CD4-positive, alpha-beta T cell (primary cell): ENCODE measurements at regions not wholly inside any gene's neighbourhood (a gene's known extent, or its start where the extent isn't known, plus 50 kb on each side); places are given as distances from the start of the nearest gene placed in this dataset.

Source experiments
- ATAC-seq: fragments of 200-7000 bp; cut with Tn5 transposase; one replicate; pipeline ENCODE4 v1.10.0; 2022; ENCODE audit warnings: mild to moderate bottlenecking; ENCODE audit not compliant: poor library complexity
- CTCF ChIA-PET: fragments of 350-600 bp; sonication (Branson Sonifier 250); formaldehyde crosslinking; loops from one replicate; lab custom pipeline; 2021; ENCODE audit warnings: antibody characterized with exemption, inconsistent platforms; lab: Charles Lee
- POLR2A ChIA-PET: fragments of 350-600 bp; sonication (Branson Sonifier 250); formaldehyde crosslinking; loops from one replicate; lab custom pipeline; 2021; ENCODE audit warnings: antibody characterized with exemption, inconsistent platforms; lab: Charles Lee
- DNase-seq, 14 experiments: peaks; one replicate each; pipeline ENCODE4 v3.0.0-alpha.2; 2013 to 2020; ENCODE audit warnings: mixed read lengths in 2 of 14
- H3K27ac ChIP-seq, 2 donors: one replicate each; pipeline versions ENCODE4 v1.5.1 to v1.7.0; 2013; ENCODE audit warnings: low read length in 2 of 2, low read depth in 1 of 2, mild to moderate bottlenecking in 1 of 2
- H3K27me3 ChIP-seq, 2 experiments: 1 replicate in 1 of 2; 2 replicates in 1 of 2; pipeline versions ENCODE4 v1.6.1 to v1.7.0; 2013; ENCODE audit warnings: low read length in 2 of 2, control low read depth in 1 of 2, mild to moderate bottlenecking in 1 of 2, moderate library complexity in 1 of 2; ENCODE audit not compliant: insufficient read depth in 2 of 2, control insufficient read depth in 1 of 2
- H3K36me3 ChIP-seq: one replicate; pipeline ENCODE4 v1.6.1; 2013; ENCODE audit warnings: low read length, control low read depth; ENCODE audit not compliant: insufficient read depth
- H3K4me1 ChIP-seq: one replicate; pipeline ENCODE4 v1.6.1; 2013; ENCODE audit warnings: low read length, control low read depth; ENCODE audit not compliant: insufficient read depth
- H3K4me3 ChIP-seq: one replicate; pipeline ENCODE4 v1.5.1; 2013; ENCODE audit warnings: mild to moderate bottlenecking, low read length, moderate library complexity
- H3K9me3 ChIP-seq, 2 experiments: 1 replicate in 1 of 2; 2 replicates in 1 of 2; pipeline versions ENCODE4 v1.6.1 to v1.7.0; 2013; ENCODE audit warnings: low read length in 2 of 2, mild to moderate bottlenecking in 2 of 2, control low read depth in 1 of 2, moderate library complexity in 1 of 2; ENCODE audit not compliant: control insufficient read depth in 1 of 2, insufficient read depth in 1 of 2
- H3K27ac Mint-ChIP-seq: one replicate; pipeline ENCODE4 v1.8.0; 2020; ENCODE audit warnings: mixed read lengths
- H3K27me3 Mint-ChIP-seq: one replicate; pipeline ENCODE4 v1.8.0; 2021; ENCODE audit warnings: mixed read lengths
- H3K36me3 Mint-ChIP-seq: one replicate; pipeline ENCODE4 v1.8.0; 2021; ENCODE audit warnings: low read depth, mixed read lengths
- H3K4me1 Mint-ChIP-seq: one replicate; pipeline ENCODE4 v1.8.0; 2021; ENCODE audit warnings: low read depth, mixed read lengths
- H3K4me3 Mint-ChIP-seq: one replicate; pipeline ENCODE4 v1.8.0; 2020; ENCODE audit warnings: mild to moderate bottlenecking, mixed read lengths
- H3K9me3 Mint-ChIP-seq: one replicate; pipeline ENCODE4 v1.8.0; 2020; ENCODE audit warnings: mixed read lengths
- intact Hi-C, 2 experiments: fragments of 100-400 bp; cut with DNase I in 1 of 2; cut with micrococcal nuclease in 1 of 2; formaldehyde crosslinking; loops; one replicate each; pipeline versions ENCODE4 v1.15.1 to v1.9.0; 2023 to 2025; cut with DNase I, micrococcal nuclease
- TF ChIP-seq, protein P1 (sequence below): fragments of 200-600 bp; IDR thresholded peaks from one replicate; pipeline ENCODE4 v1.8.0; 2022; ENCODE audit warnings: antibody characterized with exemption, mild to moderate bottlenecking

DNA sequence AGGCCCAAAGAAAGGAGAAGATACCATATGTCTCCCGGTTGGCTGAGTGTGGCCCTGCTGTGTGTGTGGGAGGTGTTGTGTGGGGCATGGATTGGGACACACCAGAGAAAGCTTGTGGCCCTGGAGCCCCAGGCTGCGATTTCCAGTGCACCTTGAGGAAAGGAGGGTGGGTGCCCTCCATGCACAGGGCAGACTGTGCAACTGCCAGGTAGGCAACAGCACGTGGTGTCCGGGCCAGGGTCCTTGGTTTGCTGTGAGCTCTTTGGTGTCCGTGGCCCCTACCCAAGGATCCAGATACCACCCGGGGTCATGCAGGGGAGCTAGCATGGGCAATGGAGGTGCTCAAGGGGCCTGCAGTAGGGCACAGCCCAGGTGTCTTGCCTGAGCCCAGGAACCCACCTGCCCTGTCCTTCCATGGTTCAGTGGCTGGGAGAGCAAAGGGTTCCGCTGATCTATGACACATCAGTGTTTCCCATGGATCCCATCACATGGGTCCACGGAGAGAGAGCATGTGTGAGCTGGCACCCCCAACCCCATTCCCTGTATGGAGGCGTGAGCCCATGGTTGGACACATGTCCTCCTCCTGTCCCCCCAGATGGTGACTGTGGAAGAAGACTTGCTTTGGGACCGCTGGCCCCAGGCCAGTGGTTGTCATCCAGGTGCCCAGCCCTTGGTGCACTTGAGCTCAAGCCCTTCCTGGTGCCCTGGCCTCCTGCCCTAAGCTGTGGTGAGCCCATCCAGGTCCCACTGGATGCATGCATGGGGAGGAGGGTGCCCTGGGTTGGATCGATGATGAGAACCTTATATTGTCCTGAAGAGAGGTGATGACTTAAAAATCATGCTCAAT is 223.4 kb downstream of the SNRPN start:
- H3K4me3 ChIP-seq = no peak overlapping the region
- peaks cover 9% of the 10 kb centered on the region for H3K9me3 Mint-ChIP-seq
- ATAC-seq (no peak), DNase-seq (peak in 2 of 14 experiments; percentile 2 to 25)
- H3K27me3 Mint-ChIP-seq = no peaks in the 10 kb centered on the region
- peaks cover 9% of the 10 kb centered on the region for H3K36me3 Mint-ChIP-seq
- peaks cover 46 to 98% of the 10 kb centered on the region in 2 experiments for H3K9me3 ChIP-seq
- H3K4me1 ChIP-seq = no peaks in the 10 kb centered on the region
- intact Hi-C loops = no loop called here
- H3K27ac ChIP-seq = no peak overlapping the region
- no peak overlapping the region for H3K27ac Mint-ChIP-seq
- TF ChIP-seq, protein P1, sequence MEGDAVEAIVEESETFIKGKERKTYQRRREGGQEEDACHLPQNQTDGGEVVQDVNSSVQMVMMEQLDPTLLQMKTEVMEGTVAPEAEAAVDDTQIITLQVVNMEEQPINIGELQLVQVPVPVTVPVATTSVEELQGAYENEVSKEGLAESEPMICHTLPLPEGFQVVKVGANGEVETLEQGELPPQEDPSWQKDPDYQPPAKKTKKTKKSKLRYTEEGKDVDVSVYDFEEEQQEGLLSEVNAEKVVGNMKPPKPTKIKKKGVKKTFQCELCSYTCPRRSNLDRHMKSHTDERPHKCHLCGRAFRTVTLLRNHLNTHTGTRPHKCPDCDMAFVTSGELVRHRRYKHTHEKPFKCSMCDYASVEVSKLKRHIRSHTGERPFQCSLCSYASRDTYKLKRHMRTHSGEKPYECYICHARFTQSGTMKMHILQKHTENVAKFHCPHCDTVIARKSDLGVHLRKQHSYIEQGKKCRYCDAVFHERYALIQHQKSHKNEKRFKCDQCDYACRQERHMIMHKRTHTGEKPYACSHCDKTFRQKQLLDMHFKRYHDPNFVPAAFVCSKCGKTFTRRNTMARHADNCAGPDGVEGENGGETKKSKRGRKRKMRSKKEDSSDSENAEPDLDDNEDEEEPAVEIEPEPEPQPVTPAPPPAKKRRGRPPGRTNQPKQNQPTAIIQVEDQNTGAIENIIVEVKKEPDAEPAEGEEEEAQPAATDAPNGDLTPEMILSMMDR = no peak
- H3K4me3 Mint-ChIP-seq = no peak overlapping the region
- no peaks in the 10 kb centered on the region for H3K36me3 ChIP-seq
- ChIA-PET POLR2A (no interaction called here), CTCF (no interaction called here)
- no peaks in the 10 kb centered on the region for H3K27me3 ChIP-seq
- no peaks in the 10 kb centered on the region for H3K4me1 Mint-ChIP-seq

DNA sequence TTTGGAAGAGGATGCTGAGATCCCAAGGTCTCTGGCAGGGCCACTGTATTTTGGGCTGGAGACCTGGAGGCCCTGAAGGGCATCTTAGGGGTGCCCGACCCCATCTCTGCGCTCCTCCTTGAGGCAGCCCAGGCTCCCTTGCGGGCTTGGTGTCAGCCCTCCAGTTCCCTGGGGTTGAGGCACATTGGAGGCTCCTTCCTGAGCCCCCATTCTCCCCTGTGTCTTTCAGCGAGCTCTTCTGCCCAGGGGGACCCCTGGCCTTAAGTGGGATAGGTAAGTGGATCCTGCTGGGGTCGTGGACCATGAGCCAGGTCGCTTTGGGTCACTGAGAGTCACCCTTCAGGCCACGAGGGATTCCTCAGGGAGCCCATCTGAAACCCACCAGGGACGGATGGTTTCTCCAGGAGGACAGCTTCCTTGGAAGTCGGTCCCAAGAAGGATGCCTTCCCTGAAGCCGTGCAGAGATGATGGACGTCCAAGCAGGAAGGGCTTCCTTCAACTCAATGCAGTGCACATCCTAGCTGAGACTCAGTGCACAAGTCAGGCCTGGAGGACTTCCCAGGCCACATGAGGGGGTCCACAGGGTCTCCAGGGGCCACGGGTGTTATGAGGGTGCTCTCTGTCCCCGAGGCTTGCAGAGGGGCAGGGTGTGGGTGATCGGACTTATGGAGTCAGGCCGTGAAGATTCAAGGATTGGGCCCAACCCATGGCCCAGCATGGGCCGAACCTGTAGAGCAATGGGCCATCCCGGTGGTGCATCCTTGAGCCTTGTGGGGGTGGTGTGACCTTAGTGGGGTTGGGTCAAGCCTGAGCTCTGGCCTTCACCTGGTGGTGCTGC is 224.3 kb downstream of the SNRPN start:
- Mint-ChIP-seq H3K9me3 (peaks cover 8% of the 10 kb centered on the region), H3K36me3 (peaks cover 9% of the 10 kb centered on the region), H3K27ac (no peak overlapping the region), H3K4me1 (no peaks in the 10 kb centered on the region), H3K4me3 (no peak overlapping the region), H3K27me3 (no peaks in the 10 kb centered on the region)
- TF ChIP-seq, protein P1 = no peak
- no peaks in the 10 kb centered on the region for H3K36me3 ChIP-seq
- no peak overlapping the region for H3K27ac ChIP-seq
- H3K4me1 ChIP-seq = no peaks in the 10 kb centered on the region
- H3K27me3 ChIP-seq = no peaks in the 10 kb centered on the region
- intact Hi-C loops = no loop called here
- ATAC-seq = no peak
- POLR2A ChIA-PET = no interaction called here
- CTCF ChIA-PET = no interaction called here
- DNase-seq = peak in 2 of 14 experiments; percentile 4 to 16
- H3K4me3 ChIP-seq = no peak overlapping the region
- peaks cover 39 to 99% of the 10 kb centered on the region in 2 experiments for H3K9me3 ChIP-seq

DNA sequence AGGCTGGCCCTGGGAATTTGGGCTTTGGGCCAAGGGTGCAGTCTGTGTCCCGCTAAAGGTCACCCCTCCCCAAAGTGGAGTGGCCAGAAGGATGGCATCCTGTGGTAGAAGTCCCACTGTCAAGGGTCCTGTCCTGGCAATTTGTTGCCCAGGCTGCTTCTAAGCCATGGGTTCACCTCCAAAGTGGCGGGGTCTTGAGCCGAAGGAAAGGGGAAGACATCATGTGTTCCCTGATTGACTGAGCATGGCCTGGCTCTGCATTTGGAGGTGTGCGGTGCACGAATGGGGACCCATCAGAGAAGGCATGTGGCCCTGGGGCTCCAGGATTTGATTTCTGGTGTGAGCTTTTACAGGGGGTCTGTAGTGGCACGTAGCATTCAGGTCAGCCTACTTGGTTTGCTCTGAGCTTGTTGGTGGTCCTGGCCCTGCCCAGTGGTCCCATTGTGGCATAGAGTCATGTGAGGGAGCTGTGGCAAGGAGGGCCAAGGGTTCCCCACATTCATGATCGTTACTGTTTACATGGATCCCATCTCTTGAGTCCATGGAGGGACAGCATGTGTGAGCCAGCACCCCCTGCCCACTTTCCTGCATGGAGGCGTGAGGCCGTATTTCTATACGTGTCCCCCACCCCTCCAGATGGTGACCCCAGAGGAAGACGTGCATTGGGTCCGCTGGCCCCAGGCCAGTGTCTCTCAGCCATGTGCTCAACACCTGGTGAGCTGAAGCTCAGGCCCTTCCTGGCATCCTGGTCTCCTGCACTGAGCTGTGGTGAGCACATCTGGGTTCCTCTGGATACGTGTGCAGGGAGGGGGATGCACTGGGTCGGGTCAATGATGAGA is 225.1 kb downstream of the SNRPN start:
- peaks cover under 1% of the 10 kb centered on the region for H3K9me3 Mint-ChIP-seq

More for the DNA sequence above, 225.1 kb downstream of the SNRPN start:
- no peak overlapping the region for H3K4me3 Mint-ChIP-seq
- no peaks in the 10 kb centered on the region for H3K36me3 ChIP-seq
- ChIA-PET CTCF (no interaction called here), POLR2A (no interaction called here)
- no peaks in the 10 kb centered on the region for H3K27me3 Mint-ChIP-seq
- H3K4me1 Mint-ChIP-seq = no peaks in the 10 kb centered on the region
- no peaks in the 10 kb centered on the region for H3K4me1 ChIP-seq
- ATAC-seq = no peak
- no peak overlapping the region for H3K27ac Mint-ChIP-seq
- peak in 1 of 14 experiments; percentile 12 for DNase-seq
- no peaks in the 10 kb centered on the region for H3K27me3 ChIP-seq
- no peak overlapping the region for H3K4me3 ChIP-seq
- TF ChIP-seq, protein P1 = no peak
- intact Hi-C loops = no loop called here
- H3K27ac ChIP-seq = no peak overlapping the region
- peaks cover 33 to 100% of the 10 kb centered on the region in 2 experiments for H3K9me3 ChIP-seq
- H3K36me3 Mint-ChIP-seq = peaks cover 1% of the 10 kb centered on the region
